ENCODE measurements at regions not wholly inside any gene's neighbourhood (a gene's known extent, or its start where the extent isn't known, plus 50 kb on each side); places are given as distances from the start of the nearest gene placed in this dataset.

- no peak for DNase-seq
Observed at GRCh38 chr10:4519658-4520402, 306.2 kb upstream of the AKR1E2 start.

GRCh38 chr10:4517746-4518145, 308.3 kb upstream of the AKR1E2 start:
- no peak for DNase-seq

- DNase-seq, result no peak
Observed at GRCh38 chr10:4515721-4516120, 310.3 kb upstream of the AKR1E2 start.

- peak; percentile 46 for DNase-seq
Observed at GRCh38 chr10:4514445-4515108, 311.4 kb upstream of the AKR1E2 start.

GRCh38 chr10:4512671-4513240, 313.3 kb upstream of the AKR1E2 start:
- no peak for DNase-seq

- no peak for DNase-seq
Observed at GRCh38 chr10:4512196-4512595, 313.8 kb upstream of the AKR1E2 start.

- DNase-seq, result no peak
Observed at GRCh38 chr10:4511509-4511908, 314.5 kb upstream of the AKR1E2 start.

GRCh38 chr10:4509405-4509804, 316.6 kb upstream of the AKR1E2 start:
- no peak for DNase-seq

GRCh38 chr10:4506095-4506494, 319.9 kb upstream of the AKR1E2 start:
- no peak for DNase-seq

GRCh38 chr10:4504550-4504949, 321.5 kb upstream of the AKR1E2 start:
- DNase-seq, result no peak

- no peak for DNase-seq
Observed at GRCh38 chr10:4503076-4503475, 322.9 kb upstream of the AKR1E2 start.

- no peak for DNase-seq
Observed at GRCh38 chr10:4501306-4501705, 324.7 kb upstream of the AKR1E2 start.

GRCh38 chr10:4498711-4499251, 327.2 kb upstream of the AKR1E2 start:
- DNase-seq, result no peak

- DNase-seq, result no peak
Observed at GRCh38 chr10:4494551-4494950, 331.5 kb upstream of the AKR1E2 start.

GRCh38 chr10:4492202-4492601, 333.8 kb upstream of the AKR1E2 start:
- no peak for DNase-seq

GRCh38 chr10:4488904-4489303, 337.1 kb upstream of the AKR1E2 start:
- DNase-seq, result no peak

GRCh38 chr10:4485636-4486035, 340.4 kb upstream of the AKR1E2 start:
- no peak for DNase-seq

GRCh38 chr10:4483811-4484210, 342.2 kb upstream of the AKR1E2 start:
- no peak for DNase-seq

GRCh38 chr10:4482659-4483058, 343.3 kb upstream of the AKR1E2 start:
- DNase-seq, result no peak

GRCh38 chr10:4481192-4481591, 344.8 kb upstream of the AKR1E2 start:
- no peak for DNase-seq

GRCh38 chr10:4479342-4479741, 346.7 kb upstream of the AKR1E2 start:
- no peak for DNase-seq

GRCh38 chr10:4477664-4478063, 348.3 kb upstream of the AKR1E2 start:
- DNase-seq, result no peak

- DNase-seq, result no peak
Observed at GRCh38 chr10:4475827-4476490, 350.0 kb upstream of the AKR1E2 start.

- DNase-seq, result no peak
Observed at GRCh38 chr10:4474829-4475228, 351.2 kb upstream of the AKR1E2 start.
